ENCODE measurements at regions not wholly inside any gene's neighbourhood (a gene's known extent, or its start where the extent isn't known, plus 50 kb on each side); places are given as distances from the start of the nearest gene placed in this dataset.
"Not testable (repeated sequence)": the region's sequence is repeated elsewhere in the genome, so short reads cannot be mapped to it uniquely, and the experiment has no call there.

GRCh38 chr2:39919511-39920306 is 140.7 kb upstream of the THUMPD2 start:
- H3K27ac ChIP-seq: no peak overlapping the region
- no peak overlapping the region for H3K4me3 ChIP-seq
- no peaks in the 10 kb centered on the region for H3K27me3 ChIP-seq (ENCODE audit: low read depth)
- no peaks in the 10 kb centered on the region for H3K9me3 ChIP-seq
- no peaks in the 10 kb centered on the region for H3K4me1 ChIP-seq
- H3K36me3 ChIP-seq: no peaks in the 10 kb centered on the region
- ATAC-seq (peak in 1 of 2 donors; percentile 39), DNase-seq (no peak)
- intact Hi-C loops (cut with DNase I): loop anchor here (10.0 kb wide), 1 partner anchor 635 kb away; no protein-coding TSS in a partner anchor
- no peak for TF ChIP-seq CTCF (IDR thresholded peaks at IDR 0.05)

GRCh38 chr2:39918886-39919285 is 139.8 kb upstream of the THUMPD2 start:
- no peaks in the 10 kb centered on the region for H3K36me3 ChIP-seq
- DNase-seq (no peak), ATAC-seq (no peak)
- intact Hi-C loops (cut with DNase I): loop anchor here (10.0 kb wide), 1 partner anchor 636 kb away; no protein-coding TSS in a partner anchor
- H3K27me3 ChIP-seq (ENCODE audit: low read depth): no peaks in the 10 kb centered on the region
- no peak overlapping the region for H3K4me3 ChIP-seq
- no peak overlapping the region for H3K27ac ChIP-seq
- no peaks in the 10 kb centered on the region for H3K9me3 ChIP-seq
- H3K4me1 ChIP-seq: no peaks in the 10 kb centered on the region
- TF ChIP-seq CTCF (IDR thresholded peaks at IDR 0.05): no peak

GRCh38 chr2:39917371-39917770 is 138.3 kb upstream of the THUMPD2 start:
- intact Hi-C loops (cut with DNase I): loop anchor here (10.0 kb wide), 1 partner anchor 637 kb away; no protein-coding TSS in a partner anchor
- not testable (repeated sequence) for H3K27me3 ChIP-seq (ENCODE audit: low read depth); H3K36me3 ChIP-seq; H3K4me1 ChIP-seq; H3K9me3 ChIP-seq; H3K4me3 ChIP-seq; DNase-seq; H3K27ac ChIP-seq; ATAC-seq

- H3K27me3 ChIP-seq (ENCODE audit: low read depth): no peaks in the 10 kb centered on the region
- no peak overlapping the region for H3K27ac ChIP-seq
- DNase-seq (no peak), ATAC-seq (no peak)
- TF ChIP-seq CTCF (IDR thresholded peaks at IDR 0.05): no peak
- no peaks in the 10 kb centered on the region for H3K4me1 ChIP-seq
- H3K36me3 ChIP-seq: no peaks in the 10 kb centered on the region
- intact Hi-C loops (cut with DNase I): loop anchor here (10.0 kb wide), 1 partner anchor 640 kb away; no protein-coding TSS in a partner anchor
- no peak overlapping the region for H3K4me3 ChIP-seq
- no peaks in the 10 kb centered on the region for H3K9me3 ChIP-seq
Measured at GRCh38 chr2:39914949-39915348, 135.9 kb upstream of the THUMPD2 start.

GRCh38 chr2:39913648-39914461 is 134.8 kb upstream of the THUMPD2 start:
- peak; percentile 83 for TF ChIP-seq CTCF (IDR thresholded peaks at IDR 0.05)
- peak; percentile 66 to 69 for ATAC-seq
- DNase-seq: no peak

More at GRCh38 chr2:39913648-39914461, 134.8 kb upstream of the THUMPD2 start:
- no peaks in the 10 kb centered on the region for H3K36me3 ChIP-seq
- no peak overlapping the region for H3K4me3 ChIP-seq
- no peaks in the 10 kb centered on the region for H3K27me3 ChIP-seq (ENCODE audit: low read depth)
- H3K27ac ChIP-seq: no peak overlapping the region
- no peaks in the 10 kb centered on the region for H3K4me1 ChIP-seq
- no peaks in the 10 kb centered on the region for H3K9me3 ChIP-seq
- intact Hi-C loops (cut with DNase I): loop anchor here (10.0 kb wide), 1 partner anchor 641 kb away; no protein-coding TSS in a partner anchor

Measured in lower lobe of right lung (tissue), 2 donors.